ENCODE measurements at regions not wholly inside any gene's neighbourhood (a gene's known extent, or its start where the extent isn't known, plus 50 kb on each side); places are given as distances from the start of the nearest gene placed in this dataset.

- Histone ChIP-seq H3K27me3 (no peaks in the 10 kb centered on the region), H3K36me3 (no peaks in the 10 kb centered on the region), H3K4me1 (no peaks in the 10 kb centered on the region), H3K27ac (replicated peaks in 1 of 4) (no peak overlapping the region), H3K4me3 (no peak overlapping the region), H3K9me3 (peaks cover 0 to 10% (median 3%) of the 10 kb centered on the region in 4 donors)
- DNase-seq (ENCODE audit: extremely low spot score), result no peak
- TF ChIP-seq POLR2AphosphoS5 (IDR thresholded peaks at IDR 0.05) (no peak), EP300 (IDR thresholded peaks at IDR 0.05) (no peak), CTCF (IDR thresholded peaks at IDR 0.05) (no peak), POLR2A (IDR thresholded peaks at IDR 0.05; ENCODE audit: low read depth) (no peak)
- intact Hi-C loops (cut with DNase I), result no loop called here
These were observed 136.3 kb upstream of the GRIK2 start for GRCh38 chr6:101257163-101257562.

DNA sequence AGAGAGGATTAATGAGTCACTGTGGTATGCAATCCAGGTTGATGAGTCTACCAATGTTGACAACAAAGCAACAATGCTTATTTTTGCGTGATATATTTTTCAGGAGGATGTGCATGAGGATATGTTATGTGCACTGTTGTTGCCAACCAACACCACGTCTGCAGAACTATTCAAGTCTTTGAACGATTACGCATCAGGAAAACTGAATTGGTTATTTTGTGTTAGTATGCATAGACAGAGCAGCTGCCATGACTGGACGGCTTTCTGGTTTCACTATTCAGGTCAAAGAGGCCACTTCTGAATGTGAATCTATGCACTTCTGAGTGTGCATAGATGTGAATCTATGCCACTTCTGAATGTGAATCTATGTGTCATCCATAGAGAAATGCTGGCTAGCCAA, 134.0 kb upstream of the GRIK2 start:
- Histone ChIP-seq H3K36me3 (no peaks in the 10 kb centered on the region), H3K27me3 (no peaks in the 10 kb centered on the region), H3K9me3 (peaks cover 0 to 10% (median 3%) of the 10 kb centered on the region in 4 donors), H3K27ac (replicated peaks in 1 of 4) (no peak overlapping the region), H3K4me3 (no peak overlapping the region), H3K4me1 (no peaks in the 10 kb centered on the region)
- intact Hi-C loops (cut with DNase I), result no loop called here
- DNase-seq (ENCODE audit: extremely low spot score), result no peak
- no peak for TF ChIP-seq POLR2A (IDR thresholded peaks at IDR 0.05; ENCODE audit: low read depth)
- no peak for TF ChIP-seq EP300 (IDR thresholded peaks at IDR 0.05)
- no peak for TF ChIP-seq POLR2AphosphoS5 (IDR thresholded peaks at IDR 0.05)
- no peak for TF ChIP-seq CTCF (IDR thresholded peaks at IDR 0.05)
- WGBS, result 91% methylated on average over 5 of the region's 5 CpGs

DNA sequence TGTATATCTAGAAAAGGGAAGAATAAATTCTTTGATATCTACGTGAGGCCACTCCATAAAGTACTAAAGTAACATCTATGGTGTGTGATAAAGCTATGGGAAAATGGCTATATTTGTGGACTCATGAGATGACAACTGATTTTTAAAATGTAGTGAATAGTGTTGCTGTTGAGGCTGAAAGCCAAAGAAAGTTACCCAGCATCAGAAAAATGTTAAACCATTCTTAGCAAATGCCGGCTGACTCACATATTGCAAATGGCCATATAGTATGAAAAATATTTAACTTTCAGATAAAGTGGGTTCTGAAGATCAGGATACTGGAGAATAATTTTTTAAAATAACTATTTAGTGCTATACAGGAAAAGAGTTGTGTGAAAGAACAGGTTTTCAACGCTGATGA, 129.9 kb upstream of the GRIK2 start:
- intact Hi-C loops (cut with DNase I), result no loop called here

DNA sequence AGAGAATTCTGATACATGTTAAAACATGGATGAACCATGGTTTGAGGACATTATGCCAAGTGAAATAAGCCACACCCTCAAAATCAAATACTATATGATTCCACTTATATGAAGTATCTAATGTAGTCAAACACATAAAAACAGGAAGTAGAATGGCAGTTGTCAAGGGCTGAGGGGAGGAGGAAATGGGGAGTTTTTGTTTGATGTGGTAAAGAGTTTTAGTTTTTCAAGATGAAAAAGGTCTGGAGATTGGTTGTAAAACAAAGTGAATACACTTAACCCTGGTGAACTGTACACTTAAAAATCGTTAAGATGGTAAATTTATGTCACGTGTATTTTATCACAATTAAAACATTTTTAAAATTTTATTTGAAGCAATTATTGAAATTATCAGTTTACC, 127.4 kb upstream of the GRIK2 start:
- WGBS, result 82% methylated on average over 2 of the region's 2 CpGs

More for the DNA sequence above, 129.9 kb upstream of the GRIK2 start:
- Histone ChIP-seq H3K36me3 (no peaks in the 10 kb centered on the region), H3K9me3 (peaks cover 0 to 4% (median 1%) of the 10 kb centered on the region in 4 donors), H3K4me1 (no peaks in the 10 kb centered on the region), H3K27ac (replicated peaks in 1 of 4) (no peak overlapping the region), H3K4me3 (no peak overlapping the region), H3K27me3 (no peaks in the 10 kb centered on the region)
- no peak for TF ChIP-seq CTCF (IDR thresholded peaks at IDR 0.05)
- TF ChIP-seq EP300 (IDR thresholded peaks at IDR 0.05), result no peak
- TF ChIP-seq POLR2AphosphoS5 (IDR thresholded peaks at IDR 0.05), result no peak
- no peak for TF ChIP-seq POLR2A (IDR thresholded peaks at IDR 0.05; ENCODE audit: low read depth)
- 89% methylated on average over 3 of the region's 3 CpGs for WGBS
- no peak for DNase-seq (ENCODE audit: extremely low spot score)

More for the DNA sequence above, 127.4 kb upstream of the GRIK2 start:
- Histone ChIP-seq H3K27ac (replicated peaks in 1 of 4) (no peak overlapping the region), H3K27me3 (no peaks in the 10 kb centered on the region), H3K4me3 (no peak overlapping the region), H3K4me1 (no peaks in the 10 kb centered on the region), H3K9me3 (peaks cover 0 to 9% (median 7%) of the 10 kb centered on the region in 4 donors), H3K36me3 (no peaks in the 10 kb centered on the region)
- TF ChIP-seq POLR2AphosphoS5 (IDR thresholded peaks at IDR 0.05) (no peak), POLR2A (IDR thresholded peaks at IDR 0.05; ENCODE audit: low read depth) (no peak), CTCF (IDR thresholded peaks at IDR 0.05) (no peak), EP300 (IDR thresholded peaks at IDR 0.05) (no peak)
- intact Hi-C loops (cut with DNase I), result no loop called here
- DNase-seq (ENCODE audit: extremely low spot score), result no peak
